NCI-H510A (cell line): ENCODE measurements at regions not wholly inside any gene's neighbourhood (a gene's known extent, or its start where the extent isn't known, plus 50 kb on each side); places are given as distances from the start of the nearest gene placed in this dataset.

Experiments
- DNase-seq: peaks from one replicate; lab custom pipeline; 2025; lab: John Stamatoyannopoulos, UW

GRCh38 chr14:55734731-55735130, 154.7 kb downstream of the KTN1 start:
- DNase-seq, result no peak

- DNase-seq, result no peak
Observed at GRCh38 chr14:55739967-55740648, 160.1 kb downstream of the KTN1 start.

GRCh38 chr14:55740649-55740989, 160.6 kb downstream of the KTN1 start:
- no peak for DNase-seq

DNA sequence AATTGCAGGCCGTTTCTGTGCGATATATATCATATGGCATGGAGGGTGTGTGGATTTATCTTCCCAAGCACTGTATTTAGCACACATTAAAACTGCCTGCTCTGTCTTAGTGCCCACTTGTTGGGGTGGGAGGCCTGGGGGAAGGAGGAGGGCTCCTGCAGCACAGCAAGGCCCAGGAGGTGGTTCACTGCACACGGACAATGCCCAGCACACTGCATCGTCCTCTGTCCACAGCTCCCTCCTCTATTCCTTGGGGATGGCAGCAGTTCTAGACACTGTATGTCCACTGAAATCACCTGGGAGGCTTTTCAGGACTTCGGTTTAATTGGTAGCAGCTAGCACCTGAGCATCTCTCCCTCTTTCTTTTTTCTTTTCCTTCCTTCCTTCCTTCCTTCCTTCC, 161.2 kb downstream of the KTN1 start:
- no peak for DNase-seq

DNA sequence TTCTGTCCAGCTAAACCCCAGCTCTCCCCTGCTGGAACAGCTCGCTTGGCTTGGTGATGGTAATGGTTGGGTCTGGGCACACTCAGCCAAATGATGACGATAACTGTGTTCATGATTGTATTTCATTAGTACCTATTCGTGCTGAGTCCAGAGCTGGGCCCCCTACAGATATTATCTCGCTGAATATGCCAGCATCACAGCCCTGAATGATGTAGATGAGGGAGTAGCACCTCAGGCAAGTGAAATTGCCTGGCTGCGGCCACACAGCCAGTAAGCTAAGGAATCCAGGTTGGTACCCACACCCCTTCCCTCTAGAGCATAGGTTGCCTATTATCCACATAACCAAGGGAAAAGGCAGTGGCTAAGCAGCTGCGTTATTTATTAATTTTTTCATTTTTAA, 163.5 kb downstream of the KTN1 start:
- DNase-seq, result no peak

- DNase-seq, result no peak
Observed at GRCh38 chr14:55744321-55744720, 164.3 kb downstream of the KTN1 start.

DNA sequence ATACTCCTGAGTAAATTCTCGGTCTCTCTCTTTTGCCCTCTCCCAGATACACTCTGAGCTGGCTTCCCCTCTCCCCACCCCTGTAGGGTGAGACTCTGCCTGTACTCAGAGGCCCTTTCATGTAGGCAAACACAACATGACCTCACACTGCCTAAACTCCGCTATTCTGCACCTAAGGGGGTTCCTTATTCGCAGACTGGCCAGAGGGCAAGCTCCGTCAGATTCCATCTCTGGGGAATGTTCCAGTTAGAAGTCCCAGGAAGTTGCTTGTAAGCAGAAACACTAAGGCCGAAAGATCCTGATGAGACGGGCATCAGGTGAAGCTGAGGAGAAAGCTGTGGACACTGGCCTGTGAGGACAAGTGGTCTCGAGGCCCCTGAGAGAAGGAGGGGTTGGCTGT, 165.9 kb downstream of the KTN1 start:
- no peak for DNase-seq

DNA sequence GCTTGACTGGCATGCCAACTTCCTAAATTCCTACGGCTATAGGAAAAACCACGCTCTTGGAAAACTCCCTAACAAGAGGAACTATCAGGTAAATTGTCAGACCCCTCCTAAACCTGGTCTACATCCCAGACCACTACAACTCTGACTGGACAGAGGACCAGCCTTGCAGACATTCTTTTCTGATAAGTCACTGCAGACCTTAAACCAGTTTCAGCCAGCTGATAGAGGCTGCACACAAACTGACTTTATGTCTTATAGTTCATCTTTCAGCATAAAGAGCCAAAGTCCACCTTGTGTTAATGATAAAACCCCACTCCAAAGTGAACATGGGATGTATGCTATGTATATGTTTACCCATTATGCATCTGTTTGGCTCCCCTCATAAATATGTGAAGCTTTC, 166.6 kb downstream of the KTN1 start:
- DNase-seq, result no peak

GRCh38 chr14:55747186-55747585, 167.2 kb downstream of the KTN1 start:
- no peak for DNase-seq

- DNase-seq, result no peak
Observed at GRCh38 chr14:55749201-55749812, 169.3 kb downstream of the KTN1 start.

GRCh38 chr14:55749946-55750345, 169.9 kb downstream of the KTN1 start:
- DNase-seq, result no peak

GRCh38 chr14:55752580-55753390, 172.8 kb downstream of the KTN1 start:
- no peak for DNase-seq

GRCh38 chr14:55754471-55754870, 174.5 kb downstream of the KTN1 start:
- no peak for DNase-seq

- no peak for DNase-seq
Observed at GRCh38 chr14:55754871-55755270, 174.9 kb downstream of the KTN1 start.

DNA sequence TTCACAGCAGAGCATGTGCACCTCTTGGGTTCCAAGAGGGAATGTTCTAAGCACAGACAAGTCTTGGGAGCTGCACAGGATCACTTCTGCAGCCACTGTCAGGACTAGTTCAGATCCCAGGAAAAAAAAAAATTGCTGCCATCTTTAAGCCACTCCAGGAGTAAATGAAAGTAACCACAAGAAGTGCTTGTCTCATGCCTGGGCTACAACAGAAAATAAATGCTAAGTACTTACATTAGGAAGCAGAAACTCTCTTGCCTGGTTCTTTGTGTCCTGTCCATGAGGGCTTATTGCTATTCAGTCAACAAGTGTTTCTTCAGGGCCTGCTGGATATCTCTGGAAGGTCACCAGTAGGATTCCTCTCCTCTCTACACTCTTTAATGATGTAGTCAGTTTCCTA, 176.1 kb downstream of the KTN1 start:
- DNase-seq, result no peak

- DNase-seq, result no peak
Observed at GRCh38 chr14:55756557-55756956, 176.6 kb downstream of the KTN1 start.

- no peak for DNase-seq
Observed at GRCh38 chr14:55758796-55759195, 178.8 kb downstream of the KTN1 start.

- no peak for DNase-seq
Observed at GRCh38 chr14:55760789-55761566, 181.0 kb downstream of the KTN1 start.

DNA sequence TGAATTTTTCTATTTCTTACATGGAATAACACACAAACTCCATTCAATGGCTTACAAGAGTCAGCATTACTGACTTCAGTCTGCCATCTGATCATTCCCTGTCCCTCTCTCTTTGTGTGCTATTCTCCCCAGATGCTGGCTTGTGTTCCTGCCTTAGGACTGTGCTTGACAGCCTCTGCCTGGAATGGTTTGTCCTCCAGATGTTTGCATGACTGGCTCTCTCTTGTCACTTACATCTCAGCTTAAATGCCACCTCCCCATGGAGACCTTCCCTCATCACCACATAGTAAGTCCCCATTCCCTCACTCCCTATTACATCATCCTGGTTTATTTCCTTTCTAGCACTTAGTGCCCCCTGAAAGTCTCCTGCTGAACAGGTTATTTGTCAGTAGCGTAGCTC, 181.6 kb downstream of the KTN1 start:
- no peak for DNase-seq

- DNase-seq, result no peak
Observed at GRCh38 chr14:55762595-55763232, 182.7 kb downstream of the KTN1 start.

DNA sequence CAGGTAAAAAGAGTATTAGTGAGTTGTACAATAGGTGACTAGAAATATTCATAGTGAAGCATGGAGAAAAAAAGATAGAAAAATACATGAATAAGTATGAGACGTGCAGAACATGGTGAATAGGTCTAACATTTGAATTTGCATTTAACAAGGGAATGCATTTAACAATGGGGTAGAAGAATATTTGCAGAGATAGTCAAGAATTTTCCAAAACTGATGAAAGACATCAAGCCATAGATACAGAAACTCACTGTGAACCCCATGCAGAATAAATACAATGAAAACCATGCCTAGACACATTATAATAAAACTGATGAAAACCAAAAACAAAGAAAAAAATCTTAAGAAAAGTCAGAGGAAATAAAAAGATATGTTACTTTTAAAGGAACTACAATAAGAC, 184.8 kb downstream of the KTN1 start:
- no peak for DNase-seq

DNA sequence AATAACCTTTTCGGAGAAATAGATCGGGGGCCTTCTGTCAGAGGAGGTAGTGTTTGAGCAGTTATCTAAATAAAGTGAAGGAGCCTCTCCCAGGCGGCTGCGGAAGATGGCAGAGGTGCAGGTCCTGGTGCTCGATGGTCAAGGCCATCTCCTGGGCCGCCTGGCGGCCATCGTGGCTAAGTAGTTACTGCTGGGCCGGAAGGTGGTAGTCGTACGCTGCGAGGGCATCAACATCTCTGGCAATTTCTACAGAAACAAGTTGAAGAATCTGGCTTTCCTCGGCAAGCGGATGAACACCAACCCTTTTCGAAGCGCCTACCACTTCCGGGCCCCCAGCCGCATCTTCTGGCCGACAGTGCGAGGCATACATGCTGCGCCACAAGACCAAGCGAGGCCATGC, 186.1 kb downstream of the KTN1 start:
- DNase-seq, result no peak
